Neuronal stem cell (in vitro differentiated cells): ENCODE measurements at regions not wholly inside any gene's neighbourhood (a gene's known extent, or its start where the extent isn't known, plus 50 kb on each side); places are given as distances from the start of the nearest gene placed in this dataset.

Source experiments
- DNase-seq: peaks from one replicate; pipeline ENCODE4 v3.0.0-alpha.2; 2013; ENCODE audit warnings: low spot score
- H2AFZ ChIP-seq: one replicate; pipeline ENCODE4 v1.6.1; 2013; ENCODE audit warnings: mild to moderate bottlenecking, low read length, inconsistent platforms
- H2AK5ac ChIP-seq: 2 replicates; pipeline ENCODE4 v1.6.1; 2013; ENCODE audit warnings: low read depth, mild to moderate bottlenecking, inconsistent platforms, low read length, moderate library complexity, mixed read lengths
- H2BK120ac ChIP-seq: 2 replicates; pipeline ENCODE4 v1.6.1; 2013; ENCODE audit warnings: low read depth, mild to moderate bottlenecking, inconsistent platforms, low read length, moderate library complexity, mixed read lengths
- H2BK12ac ChIP-seq: one replicate; pipeline ENCODE4 v1.6.1; 2013; ENCODE audit warnings: low read length, inconsistent platforms
- H2BK15ac ChIP-seq: 2 replicates; pipeline ENCODE4 v1.6.1; 2013; ENCODE audit warnings: mild to moderate bottlenecking, low read length, inconsistent platforms, mixed read lengths
- H2BK5ac ChIP-seq: one replicate; pipeline ENCODE4 v1.6.1; 2013; ENCODE audit warnings: inconsistent platforms, mild to moderate bottlenecking, low read length, moderate library complexity
- H3K14ac ChIP-seq: one replicate; pipeline ENCODE4 v1.6.1; 2013; ENCODE audit warnings: low read length, inconsistent platforms
- H3K18ac ChIP-seq: 2 replicates; pipeline ENCODE4 v1.6.1; 2013; ENCODE audit warnings: low read length, inconsistent platforms
- H3K23ac ChIP-seq: 2 replicates; pipeline ENCODE4 v1.6.1; 2013; ENCODE audit warnings: low read depth, mild to moderate bottlenecking, mixed read lengths, low read length, inconsistent platforms; ENCODE audit not compliant: poor library complexity
- H3K27ac ChIP-seq: replicated peaks from 3 replicates; pipeline ENCODE4 v1.5.1; 2013; ENCODE audit warnings: low read length, inconsistent platforms
- H3K27me3 ChIP-seq, 3 experiments: 2 replicates each; pipeline ENCODE4 v1.6.1; 2013; ENCODE audit warnings: low read length in 3 of 3, mild to moderate bottlenecking in 2 of 3, inconsistent platforms in 1 of 3, low read depth in 1 of 3, mixed read lengths in 1 of 3, moderate library complexity in 1 of 3; ENCODE audit not compliant: control insufficient read depth in 3 of 3, insufficient read depth in 3 of 3
- H3K36me3 ChIP-seq, 2 donors: replicated peaks in 1 of 2; 2 replicates each; pipeline ENCODE4 v1.6.1; 2013; ENCODE audit warnings: low read length in 2 of 2; ENCODE audit not compliant: control insufficient read depth in 2 of 2, insufficient read depth in 2 of 2
- H3K4ac ChIP-seq: 2 replicates; pipeline ENCODE4 v1.6.1; 2013; ENCODE audit warnings: inconsistent platforms, mild to moderate bottlenecking, low read length, moderate library complexity
- H3K4me1 ChIP-seq, 2 donors: 1 replicate in 1 of 2; 2 replicates in 1 of 2; pipeline ENCODE4 v1.6.1; 2013; ENCODE audit warnings: low read length in 2 of 2, low read depth in 1 of 2; ENCODE audit not compliant: control insufficient read depth in 2 of 2, insufficient read depth in 1 of 2
- H3K4me2 ChIP-seq: one replicate; pipeline ENCODE4 v1.6.1; 2013; ENCODE audit warnings: mild to moderate bottlenecking, low read length, inconsistent platforms; ENCODE audit not compliant: insufficient read depth, poor library complexity, severe bottlenecking
- H3K4me3 ChIP-seq, 2 donors: 2 replicates each; pipeline ENCODE4 v1.5.1; 2013; ENCODE audit warnings: low read length in 2 of 2, mild to moderate bottlenecking in 2 of 2, inconsistent platforms in 1 of 2, moderate library complexity in 1 of 2
- H3K79me1 ChIP-seq: one replicate; pipeline ENCODE4 v1.6.1; 2013; ENCODE audit warnings: low read depth, mild to moderate bottlenecking, inconsistent platforms, low read length, moderate library complexity
- H3K9ac ChIP-seq: one replicate; pipeline ENCODE4 v1.6.1; 2013; ENCODE audit warnings: mild to moderate bottlenecking, low read depth, low read length, inconsistent platforms; ENCODE audit not compliant: poor library complexity
- H3K9me3 ChIP-seq, 2 donors: replicated peaks in 1 of 2; 2 replicates each; pipeline versions ENCODE3 to v1.6.1; 2013; ENCODE audit warnings: low read length in 2 of 2, mild to moderate bottlenecking in 2 of 2, inconsistent platforms in 1 of 2, low read depth in 1 of 2, mixed read lengths in 1 of 2, moderate library complexity in 1 of 2; ENCODE audit not compliant: control insufficient read depth in 2 of 2, insufficient read depth in 1 of 2
- H4K8ac ChIP-seq: one replicate; pipeline ENCODE4 v1.6.1; 2013; ENCODE audit warnings: low read depth, mild to moderate bottlenecking, inconsistent platforms, low read length, moderate library complexity
- H4K91ac ChIP-seq: one replicate; pipeline ENCODE4 v1.6.1; 2013; ENCODE audit warnings: low read length, low read depth, mild to moderate bottlenecking, inconsistent platforms; ENCODE audit not compliant: poor library complexity
- WGBS, 2 donors: extraction: QIAGEN DNeasy Blood & Tissue Kit; methylation state at CpG; one replicate each; pipeline ENCODE4 v1.1.7; 2013; ENCODE audit warnings: missing lambda C conversion rate in 2 of 2, mixed read lengths in 1 of 2; ENCODE audit not compliant: insufficient read length in 2 of 2, insufficient replicate concordance in 1 of 2; ENCODE audit errors: extremely low coverage in 2 of 2; 5-methylcytosine and 5-hydroxymethylcytosine counted together

- Histone ChIP-seq H2AK5ac (no peak overlapping the region), H3K27me3 (no peaks in the 10 kb centered on the region), H3K4me3 (no peak overlapping the region), H3K4me1 (no peaks in the 10 kb centered on the region), H3K79me1 (no peaks in the 10 kb centered on the region), H3K9me3 (peaks cover 0 to 1% of the 10 kb centered on the region in 2 donors), H2BK12ac (no peak overlapping the region), H4K8ac (no peak overlapping the region), H3K18ac (no peak overlapping the region), H2BK5ac (no peak overlapping the region), H3K9ac (no peak overlapping the region), H3K14ac (no peak overlapping the region), H4K91ac (no peak overlapping the region), H2AFZ (no peak overlapping the region), H3K23ac (no peak overlapping the region), H3K36me3 (no peaks in the 10 kb centered on the region), H3K4ac (no peak overlapping the region), H2BK120ac (no peak overlapping the region), H3K27ac (no peak overlapping the region), H3K4me2 (no peak overlapping the region), H2BK15ac (no peak overlapping the region)
- no peak for DNase-seq
- WGBS, 2 donors: no CpG with 5 or more reads among the region's 1 CpG
Measured at GRCh38 chr5:63323926-63324325, 638.3 kb downstream of the HTR1A start.

DNA sequence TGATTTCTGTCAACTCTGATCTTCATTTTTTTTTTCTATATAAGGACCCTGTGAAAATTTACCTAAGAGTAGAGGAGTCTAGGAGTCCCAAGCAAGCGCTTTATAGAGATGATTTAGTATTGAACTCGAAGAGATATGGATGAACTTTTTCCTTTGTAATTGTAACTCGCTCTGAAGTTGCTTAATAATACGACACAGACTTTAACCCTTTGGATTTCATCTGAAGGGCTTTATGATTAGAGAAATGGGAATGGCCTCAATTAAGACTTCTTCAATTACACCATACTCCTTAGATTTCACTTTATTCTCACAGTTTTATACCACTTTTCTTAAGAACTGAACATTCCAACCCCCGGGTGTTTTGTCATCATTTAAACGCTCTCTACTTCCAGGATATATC, 647.7 kb downstream of the HTR1A start:
- H2BK5ac ChIP-seq: no peak overlapping the region
- no peak overlapping the region for H2AFZ ChIP-seq
- no peak overlapping the region for H2BK120ac ChIP-seq
- no peak overlapping the region for H3K4me2 ChIP-seq
- H3K27ac ChIP-seq: no peak overlapping the region
- WGBS, 2 donors: no CpG with 5 or more reads among the region's 6 CpGs
- no peak overlapping the region for H4K91ac ChIP-seq
- no peak overlapping the region for H2BK12ac ChIP-seq
- H2BK15ac ChIP-seq: no peak overlapping the region
- no peaks in the 10 kb centered on the region for H3K4me1 ChIP-seq
- H3K4ac ChIP-seq: no peak overlapping the region
- H3K36me3 ChIP-seq: no peaks in the 10 kb centered on the region
- no peak overlapping the region for H3K4me3 ChIP-seq
- H3K18ac ChIP-seq: no peak overlapping the region
- no peak overlapping the region for H3K14ac ChIP-seq
- H3K27me3 ChIP-seq: no peaks in the 10 kb centered on the region
- no peak overlapping the region for H2AK5ac ChIP-seq
- DNase-seq: no peak
- H4K8ac ChIP-seq: no peak overlapping the region
- peaks cover 0 to 1% of the 10 kb centered on the region in 2 donors for H3K9me3 ChIP-seq
- H3K23ac ChIP-seq: no peak overlapping the region
- no peaks in the 10 kb centered on the region for H3K79me1 ChIP-seq
- no peak overlapping the region for H3K9ac ChIP-seq

- H2BK5ac ChIP-seq: no peak overlapping the region
- no peak overlapping the region for H3K4me2 ChIP-seq
- H3K4me1 ChIP-seq: peaks cover 0 to 1% of the 10 kb centered on the region in 2 donors
- H4K8ac ChIP-seq: no peak overlapping the region
- no peak overlapping the region for H3K18ac ChIP-seq
- no peak overlapping the region for H3K4me3 ChIP-seq
- H3K9ac ChIP-seq: no peak overlapping the region
- no peaks in the 10 kb centered on the region for H3K36me3 ChIP-seq
- H3K9me3 ChIP-seq: no peaks in the 10 kb centered on the region
- H2AFZ ChIP-seq: no peak overlapping the region
- no peaks in the 10 kb centered on the region for H3K79me1 ChIP-seq
- no peak overlapping the region for H3K14ac ChIP-seq
- H2BK120ac ChIP-seq: no peak overlapping the region
- H3K4ac ChIP-seq: no peak overlapping the region
- H2BK15ac ChIP-seq: no peak overlapping the region
- DNase-seq: no peak
- H3K27me3 ChIP-seq: no peaks in the 10 kb centered on the region
- whole genome bisulfite sequencing, 2 donors: no CpG with 5 or more reads among the region's 1 CpG
- H2BK12ac ChIP-seq: no peak overlapping the region
- no peak overlapping the region for H3K27ac ChIP-seq
- no peak overlapping the region for H3K23ac ChIP-seq
- H4K91ac ChIP-seq: no peak overlapping the region
- no peak overlapping the region for H2AK5ac ChIP-seq
Measured at GRCh38 chr5:63310644-63311043, 651.6 kb downstream of the HTR1A start.

- H2BK12ac ChIP-seq: no peak overlapping the region
- no peak overlapping the region for H3K18ac ChIP-seq
- WGBS, 2 donors: no CpG with 5 or more reads among the region's 1 CpG
- no peaks in the 10 kb centered on the region for H3K36me3 ChIP-seq
- no peak overlapping the region for H2AK5ac ChIP-seq
- no peaks in the 10 kb centered on the region for H3K79me1 ChIP-seq
- no peak overlapping the region for H3K14ac ChIP-seq
- no peak overlapping the region for H2BK15ac ChIP-seq
- no peak overlapping the region for H2AFZ ChIP-seq
- DNase-seq: no peak
- peaks cover 0 to 1% of the 10 kb centered on the region in 2 donors for H3K4me1 ChIP-seq
- H2BK120ac ChIP-seq: no peak overlapping the region
- H3K9me3 ChIP-seq: no peaks in the 10 kb centered on the region
- no peak overlapping the region for H3K9ac ChIP-seq
- H4K91ac ChIP-seq: no peak overlapping the region
- no peak overlapping the region for H3K23ac ChIP-seq
- H3K4me2 ChIP-seq: no peak overlapping the region
- no peaks in the 10 kb centered on the region for H3K27me3 ChIP-seq
- H3K27ac ChIP-seq: no peak overlapping the region
- no peak overlapping the region for H3K4me3 ChIP-seq
- H2BK5ac ChIP-seq: no peak overlapping the region
- no peak overlapping the region for H3K4ac ChIP-seq
- H4K8ac ChIP-seq: no peak overlapping the region
Measured at GRCh38 chr5:63306909-63307308, 655.3 kb downstream of the HTR1A start.
